AG08395 (cell line): ENCODE measurements at regions not wholly inside any gene's neighbourhood (a gene's known extent, or its start where the extent isn't known, plus 50 kb on each side); places are given as distances from the start of the nearest gene placed in this dataset.

Source experiments
- DNase-seq: peaks from one replicate; pipeline ENCODE4 v3.0.0; 2012; ENCODE audit warnings: mixed read lengths, low spot score

GRCh38 chr14:51546603-51547258 is 105.0 kb upstream of the FRMD6 start:
- DNase-seq: no peak

DNA sequence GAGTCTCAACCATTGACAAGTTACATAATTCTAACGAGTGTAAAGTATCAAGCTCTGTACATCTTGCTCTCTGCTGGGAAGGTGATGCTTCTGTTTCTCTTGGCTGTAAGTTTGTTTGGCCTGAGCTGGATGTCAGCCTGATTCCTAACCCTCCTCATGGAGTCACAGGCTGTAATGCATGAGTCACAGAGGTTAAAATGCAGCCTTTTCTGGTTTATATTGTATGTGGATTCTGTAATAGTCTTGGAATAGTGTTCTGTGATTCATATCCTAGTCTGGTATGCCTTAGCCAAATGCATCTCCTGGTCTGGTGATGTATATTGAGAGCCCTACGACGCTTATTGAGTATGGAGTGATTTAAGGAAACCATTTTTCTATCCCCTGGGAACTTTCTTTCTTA is 104.5 kb upstream of the FRMD6 start:
- peak; percentile 93 for DNase-seq

GRCh38 chr14:51547701-51548100 is 104.0 kb upstream of the FRMD6 start:
- DNase-seq: no peak

DNA sequence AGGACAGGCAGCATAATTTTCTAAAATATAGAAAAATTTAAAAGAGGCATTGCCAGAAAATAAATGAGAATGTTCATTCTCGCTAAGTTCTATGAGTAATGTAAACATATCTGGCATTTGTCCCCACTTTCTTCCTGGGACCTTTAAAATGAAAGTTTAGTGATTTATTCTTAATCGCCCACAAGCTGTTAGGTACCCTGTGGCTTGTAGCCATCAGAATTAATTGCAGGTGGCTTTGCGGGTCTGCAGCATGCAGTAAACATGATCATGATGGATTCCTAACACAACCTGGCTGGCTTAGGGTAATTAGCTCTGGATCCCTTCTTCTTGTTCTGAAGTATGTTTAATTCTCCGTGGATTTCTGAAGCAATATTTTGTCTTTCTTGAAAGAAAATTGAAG is 103.5 kb upstream of the FRMD6 start:
- DNase-seq: no peak

- DNase-seq: no peak
Observed at GRCh38 chr14:51550636-51551035, 101.1 kb upstream of the FRMD6 start.

DNA sequence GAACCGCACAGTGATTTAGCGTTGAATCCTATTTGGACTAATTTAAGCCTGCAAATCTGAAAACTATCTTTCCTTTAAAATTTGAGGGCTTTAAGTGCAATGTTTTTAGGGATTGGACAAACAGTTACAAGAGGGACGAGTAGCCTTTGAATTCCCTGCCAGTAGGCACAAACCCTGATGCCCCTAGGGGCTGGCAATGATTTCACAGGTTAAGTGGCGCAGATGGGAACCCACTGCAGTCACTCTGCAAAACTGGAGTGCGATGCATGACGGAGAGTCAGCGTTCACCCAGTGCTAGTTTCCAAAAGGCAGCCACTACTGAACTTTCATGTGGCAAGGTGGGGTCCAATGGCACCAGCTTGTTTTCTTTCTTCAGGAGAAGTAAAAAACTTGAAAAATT is 99.4 kb upstream of the FRMD6 start:
- DNase-seq: no peak

- DNase-seq: no peak
Observed at GRCh38 chr14:51552768-51553404, 98.8 kb upstream of the FRMD6 start.

DNA sequence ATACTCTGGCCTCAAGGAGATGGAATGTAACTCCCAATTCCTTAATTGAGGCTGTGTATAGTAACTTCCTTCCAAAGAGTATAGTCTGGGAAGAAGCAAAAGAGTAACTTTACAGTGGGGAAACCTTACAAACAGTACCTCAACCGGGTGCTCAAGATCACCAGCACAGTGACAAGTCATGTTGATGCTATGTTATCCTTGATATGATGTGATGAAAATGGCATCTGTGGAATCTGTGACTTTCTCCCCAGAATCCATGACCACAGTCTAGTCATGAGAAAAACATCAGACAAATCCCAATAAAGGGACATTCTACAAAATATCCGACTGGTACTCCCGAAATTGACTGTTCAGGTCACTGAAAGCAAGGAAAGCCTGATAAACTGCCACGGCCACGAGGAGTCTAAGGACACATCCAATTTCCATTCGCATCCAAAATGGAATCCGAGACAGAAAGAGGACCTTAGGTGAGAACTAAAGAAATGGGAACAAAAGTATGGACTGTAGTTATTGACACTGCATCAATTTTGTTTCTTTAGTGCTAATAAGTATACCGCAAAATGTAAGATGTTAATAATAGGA is 97.3 kb upstream of the FRMD6 start:
- peak; percentile 85 for DNase-seq

DNA sequence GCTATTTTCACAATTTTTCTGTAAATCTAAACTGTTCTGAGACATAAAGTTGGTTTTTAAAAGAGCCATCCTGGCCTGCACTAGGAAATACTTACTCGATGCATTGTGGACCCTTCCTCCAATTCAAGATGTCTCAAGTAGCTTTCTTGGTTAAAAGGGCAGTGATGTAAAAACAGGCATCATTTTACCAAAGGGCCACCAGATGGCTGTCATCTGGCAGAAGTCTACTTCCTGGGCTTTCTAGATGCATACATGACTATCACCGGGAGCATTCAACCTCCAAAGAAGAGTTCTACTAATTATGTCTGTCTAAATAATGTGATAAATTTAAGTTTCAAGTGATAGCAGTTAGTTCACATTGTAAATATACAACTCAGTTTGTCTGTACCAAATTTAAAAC is 96.8 kb upstream of the FRMD6 start:
- peak; percentile 58 for DNase-seq

DNA sequence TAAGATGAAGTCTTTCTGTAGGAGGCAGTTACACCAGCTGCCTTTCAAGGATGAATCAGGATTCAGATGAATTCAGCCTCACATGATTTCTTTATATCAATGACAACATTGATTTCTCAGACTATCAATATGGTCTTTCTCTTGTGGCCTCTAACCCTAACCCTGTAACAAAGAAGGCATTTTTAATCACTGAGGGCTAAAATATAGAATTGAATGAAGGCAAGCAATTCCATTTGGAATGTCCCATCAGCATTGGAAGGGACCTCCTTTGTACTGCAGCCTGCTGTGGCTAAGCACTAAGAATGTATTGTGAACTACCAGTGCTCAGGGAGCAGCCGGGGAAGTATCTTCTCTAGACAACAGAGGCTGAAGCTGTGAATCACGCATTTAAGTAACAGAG is 90.6 kb upstream of the FRMD6 start:
- no peak for DNase-seq

DNA sequence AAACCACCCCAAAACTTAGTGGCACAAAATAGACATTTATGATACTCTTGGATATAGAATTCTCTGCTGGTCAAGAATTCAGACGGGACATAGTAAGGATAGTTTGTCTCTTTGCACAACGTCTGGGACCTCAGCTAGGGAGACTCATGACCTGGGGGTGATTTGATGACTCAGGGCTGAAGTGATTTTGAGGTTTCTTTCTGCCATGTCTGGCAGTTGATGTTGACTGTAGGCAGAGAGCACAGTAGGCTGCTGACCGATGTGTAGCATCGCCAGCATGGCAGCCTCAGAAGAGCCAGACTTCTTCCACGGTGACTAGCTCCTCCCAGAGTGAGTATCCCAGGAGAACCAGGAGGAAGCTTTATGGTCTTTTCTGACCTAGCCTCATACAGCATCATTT is 88.9 kb upstream of the FRMD6 start:
- peak; percentile 18 for DNase-seq

GRCh38 chr14:51563560-51563959 is 88.2 kb upstream of the FRMD6 start:
- no peak for DNase-seq

DNA sequence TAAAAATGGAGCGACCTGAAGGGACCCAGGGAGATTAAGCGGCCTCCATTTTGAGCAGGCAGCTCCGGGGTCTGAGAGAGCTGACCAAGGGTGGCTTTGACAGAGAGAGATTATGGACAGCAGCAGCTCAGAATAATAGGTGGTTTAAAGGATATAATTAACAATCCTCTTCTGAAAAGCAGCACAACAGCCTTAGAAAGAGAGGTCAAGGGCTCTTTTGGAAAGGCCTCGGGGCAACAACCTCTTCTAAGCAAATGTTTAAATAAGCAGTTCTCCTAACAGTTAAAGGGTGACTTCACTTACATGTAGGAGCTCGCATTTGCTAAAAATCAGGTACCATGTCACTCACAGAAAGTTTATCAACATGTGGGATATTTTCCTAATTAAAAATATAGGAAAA is 87.2 kb upstream of the FRMD6 start:
- DNase-seq: no peak

- DNase-seq: peak; percentile 25
Observed at GRCh38 chr14:51564986-51565604, 86.6 kb upstream of the FRMD6 start.

DNA sequence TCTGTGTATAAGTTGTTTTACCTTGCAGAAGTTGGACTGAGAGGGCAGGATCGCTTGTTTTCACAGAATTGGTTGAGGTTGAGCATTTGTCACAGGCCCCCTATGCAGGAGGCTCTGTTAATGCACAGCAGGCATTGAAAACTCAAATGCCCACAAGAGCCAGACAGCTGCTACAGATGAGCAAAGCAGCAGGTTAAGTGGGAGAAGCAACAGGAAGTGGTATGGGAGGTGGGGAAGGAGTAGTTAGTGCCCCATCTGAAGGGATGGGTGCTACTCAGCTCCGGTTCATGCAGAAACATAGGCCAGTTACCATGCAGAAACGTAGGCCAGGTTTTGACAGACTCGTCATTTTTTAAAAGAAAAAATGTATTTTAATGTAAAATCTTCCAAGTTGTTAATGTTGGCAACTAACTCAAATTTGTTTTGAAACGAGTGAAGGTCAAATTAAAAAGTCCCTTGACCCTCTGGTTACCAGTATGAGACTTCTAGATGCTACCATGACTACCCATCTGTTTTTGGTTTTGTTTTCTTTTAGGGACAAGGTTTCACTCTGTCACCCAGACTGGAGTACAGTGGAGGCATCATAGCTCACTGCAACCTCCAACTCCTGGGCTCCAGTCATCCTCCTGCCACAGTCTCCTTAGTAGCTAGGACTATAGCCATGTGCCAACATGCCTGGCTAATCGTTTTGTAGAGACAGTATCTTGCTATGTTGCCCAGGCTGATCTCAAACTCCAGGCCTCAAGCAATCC is 84.7 kb upstream of the FRMD6 start:
- DNase-seq: no peak

DNA sequence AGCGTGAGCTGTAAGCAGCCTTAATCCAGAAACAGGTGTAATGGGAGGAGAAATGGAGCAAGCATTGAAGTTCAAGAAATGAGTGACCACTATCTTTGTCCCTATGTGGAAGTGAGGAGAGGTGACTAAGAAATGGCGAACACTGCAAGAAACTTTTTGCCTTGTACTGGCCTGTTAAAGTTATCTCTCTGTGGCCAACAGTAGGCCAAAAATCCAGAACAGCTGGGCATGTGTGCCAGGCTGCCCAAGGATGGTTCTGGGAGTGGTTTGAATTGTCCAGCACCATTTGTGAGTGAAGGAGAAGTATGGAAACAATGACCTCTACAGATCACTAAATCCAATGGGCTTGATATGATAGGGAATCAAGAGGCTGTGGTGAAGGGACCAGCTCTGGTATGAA is 83.3 kb upstream of the FRMD6 start:
- no peak for DNase-seq

DNA sequence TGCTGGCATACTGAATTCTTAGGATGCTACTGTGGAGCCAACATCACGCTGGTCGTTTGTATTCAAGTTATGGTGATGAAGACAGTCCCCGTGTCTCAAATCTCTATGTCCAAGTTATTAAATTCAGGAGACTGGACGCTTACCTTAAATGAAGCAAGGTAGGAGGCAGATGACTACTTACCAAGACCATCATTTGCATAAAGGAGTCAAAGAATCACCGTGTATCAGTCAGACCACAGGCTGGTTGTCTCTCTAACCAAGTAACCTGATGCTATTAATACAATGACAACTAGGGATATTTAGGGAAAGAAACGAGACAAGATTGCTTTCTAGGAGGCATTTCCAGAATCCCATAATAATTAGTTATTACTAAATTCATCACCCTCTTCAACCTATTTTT is 78.1 kb upstream of the FRMD6 start:
- no peak for DNase-seq

GRCh38 chr14:51574009-51574408 is 77.7 kb upstream of the FRMD6 start:
- DNase-seq: no peak

DNA sequence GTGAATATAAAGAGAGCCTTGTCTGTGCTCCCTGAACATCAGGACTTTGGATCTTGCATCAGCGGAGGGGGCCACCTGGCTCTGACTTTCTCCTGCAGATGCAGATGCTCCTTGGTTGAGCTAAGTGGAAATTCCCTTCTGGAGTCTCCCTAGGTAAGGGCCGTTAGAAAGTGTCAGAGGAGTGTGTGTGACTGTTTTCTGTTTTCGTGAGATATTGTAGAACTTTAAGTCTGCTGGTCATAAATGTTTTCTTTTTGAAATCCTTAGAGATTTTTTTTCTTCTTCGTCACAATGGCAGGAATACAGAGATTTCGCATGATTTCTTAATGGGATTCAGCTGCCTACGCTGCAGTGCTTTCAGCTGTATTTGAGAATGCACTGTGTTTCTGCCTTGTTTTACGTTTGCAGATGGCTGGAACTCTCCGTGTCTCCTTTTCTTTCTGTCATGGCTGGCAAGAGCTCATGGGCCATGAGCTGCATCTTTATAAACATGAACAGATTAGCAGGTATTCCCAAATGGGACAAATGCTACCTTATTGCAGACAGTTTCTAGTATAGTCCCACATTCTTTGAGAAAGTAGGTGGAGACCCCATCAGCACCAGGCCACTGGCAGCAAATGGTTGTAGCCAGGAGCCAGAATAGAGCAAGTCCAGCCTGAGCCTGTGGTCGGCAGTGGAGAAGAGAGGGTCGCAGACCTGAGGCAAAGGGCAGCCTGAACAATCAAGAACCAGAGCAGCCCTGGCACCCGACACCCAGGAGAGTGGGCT is 76.2 kb upstream of the FRMD6 start:
- no peak for DNase-seq

DNA sequence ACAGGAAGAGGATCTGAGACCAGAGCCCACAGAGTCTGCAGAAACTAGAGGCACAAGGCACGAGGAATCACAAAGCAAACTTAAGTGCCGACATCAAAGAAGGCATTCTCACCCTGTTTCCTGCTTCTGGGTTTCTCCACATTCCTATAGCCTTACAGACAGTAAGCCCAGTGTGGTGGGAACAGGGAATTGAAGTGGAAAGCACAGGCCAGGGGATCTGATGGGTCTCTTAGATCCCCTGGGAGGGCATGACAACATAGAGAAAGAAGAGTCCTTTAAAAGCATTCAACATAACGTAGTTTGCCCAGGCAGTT is 75.6 kb upstream of the FRMD6 start:
- no peak for DNase-seq

DNA sequence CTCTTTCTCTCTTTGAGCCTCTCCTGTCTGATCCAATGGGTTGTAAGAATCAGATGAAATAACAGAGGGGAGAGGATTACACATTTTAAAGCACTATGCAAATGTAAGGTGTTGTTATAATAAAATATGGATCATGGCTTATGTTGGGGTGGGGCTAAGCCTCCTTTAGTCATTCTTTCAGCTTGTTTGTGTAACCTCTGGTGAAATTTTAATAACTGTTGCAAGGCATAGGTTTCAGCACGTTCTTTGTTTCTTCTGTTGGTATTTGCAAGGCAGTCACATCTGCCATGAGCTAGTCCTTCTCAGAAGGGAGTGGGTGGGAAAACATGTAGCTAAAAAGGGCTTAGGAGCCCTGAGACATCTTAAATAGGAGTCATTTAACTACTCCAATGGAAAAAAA is 74.8 kb upstream of the FRMD6 start:
- DNase-seq: no peak

DNA sequence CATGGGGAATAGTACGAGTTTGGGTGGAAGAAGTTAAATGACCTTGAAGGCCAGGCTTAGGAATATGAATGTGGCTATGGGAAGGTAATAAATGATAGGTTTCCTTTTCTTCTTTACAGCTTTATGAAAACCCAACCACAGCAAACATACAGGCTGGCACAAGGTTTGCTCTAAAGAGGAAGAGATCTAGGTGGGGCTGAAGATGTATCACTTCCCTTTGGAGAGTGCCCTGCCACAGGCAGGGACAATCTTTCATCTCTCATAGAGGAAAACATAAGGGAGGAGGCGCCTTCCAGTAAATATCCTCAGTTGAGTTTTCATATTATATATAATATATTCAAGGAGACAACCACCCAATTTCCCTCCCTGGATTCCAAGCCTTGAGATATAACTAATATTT is 72.9 kb upstream of the FRMD6 start:
- no peak for DNase-seq
